WTC11 (cell line): ENCODE measurements at regions not wholly inside any gene's neighbourhood (a gene's known extent, or its start where the extent isn't known, plus 50 kb on each side); places are given as distances from the start of the nearest gene placed in this dataset.

ENCODE experiments used
- ATAC-seq: fragments of 200-7000 bp; cut with Tn5 transposase; 2 replicates; pipeline ENCODE4 v1.10.0; 2021; ENCODE audit warnings: mild to moderate bottlenecking, moderate library complexity
- CTCF ChIA-PET: fragments of 300-600 bp; sonication (Branson Sonifier 250); formaldehyde crosslinking; loops from one replicate; lab custom pipeline; 2021; ENCODE audit warnings: antibody characterized with exemption; lab: Charles Lee
- POLR2A ChIA-PET: fragments of 350-600 bp; sonication (Branson Sonifier 250); formaldehyde crosslinking; loops from one replicate; lab custom pipeline; 2021; ENCODE audit warnings: antibody characterized with exemption; lab: Charles Lee
- DNase-seq: peaks from one replicate; pipeline ENCODE4 v3.0.0; 2021; ENCODE audit warnings: low spot score
- H3K27ac Mint-ChIP-seq: 2 replicates; pipeline ENCODE4 v1.8.0; 2021; ENCODE audit warnings: mixed read lengths
- H3K27me3 Mint-ChIP-seq: 2 replicates; pipeline ENCODE4 v1.8.0; 2021; ENCODE audit warnings: low read depth, mild to moderate bottlenecking, moderate library complexity, mixed read lengths
- H3K36me3 Mint-ChIP-seq: 2 replicates; pipeline ENCODE4 v1.8.0; 2021; ENCODE audit warnings: mixed read lengths
- H3K4me1 Mint-ChIP-seq: 2 replicates; pipeline ENCODE4 v1.8.0; 2022; ENCODE audit warnings: mixed read lengths
- H3K4me3 Mint-ChIP-seq: 2 replicates; pipeline ENCODE4 v1.8.0; 2021; ENCODE audit warnings: mild to moderate bottlenecking, moderate library complexity, mixed read lengths
- H3K9me3 Mint-ChIP-seq: 2 replicates; pipeline ENCODE4 v1.8.0; 2021; ENCODE audit warnings: mixed read lengths
- E2F1 ChIP-seq: sonication (generic); formaldehyde crosslinking; IDR thresholded peaks from 2 replicates; pipeline ENCODE4 v1.8.0; 2022; ENCODE audit warnings: mild to moderate bottlenecking, missing genetic modification reagents
- E2F5 ChIP-seq: sonication (generic); formaldehyde crosslinking; IDR thresholded peaks from 2 replicates; pipeline ENCODE4 v1.8.1; 2022; ENCODE audit warnings: mild to moderate bottlenecking, moderate library complexity, missing genetic modification reagents
- ESRRA ChIP-seq: sonication (generic); formaldehyde crosslinking; IDR thresholded peaks from 2 replicates; pipeline ENCODE4 v1.8.1; 2022; ENCODE audit warnings: mild to moderate bottlenecking, missing genetic modification reagents, borderline replicate concordance
- FOXJ3 ChIP-seq: sonication (generic); formaldehyde crosslinking; IDR thresholded peaks from 2 replicates; pipeline ENCODE4 v1.9.0; 2021; ENCODE audit warnings: missing genetic modification reagents, mild to moderate bottlenecking, borderline replicate concordance
- TP53 ChIP-seq: sonication (generic); formaldehyde crosslinking; IDR thresholded peaks from 2 replicates; pipeline ENCODE4 v1.8.1; 2023; ENCODE audit warnings: mild to moderate bottlenecking, missing genetic modification reagents
- USF1 ChIP-seq: sonication (generic); formaldehyde crosslinking; IDR thresholded peaks from 2 replicates; pipeline ENCODE4 v1.8.0; 2022; ENCODE audit warnings: mild to moderate bottlenecking, missing genetic modification reagents
- TF ChIP-seq, protein P1 (sequence below): sonication (generic); formaldehyde crosslinking; conservative IDR thresholded peaks from 2 replicates; pipeline ENCODE4 v1.8.1; 2022; ENCODE audit warnings: mild to moderate bottlenecking, missing genetic modification reagents
- TF ChIP-seq, protein P2 (sequence below): fragments of 250-450 bp; sonication (Bioruptor Pico); IDR thresholded peaks from 2 replicates; pipeline ENCODE4 v1.9.0; 2021; ENCODE audit warnings: mild to moderate bottlenecking, borderline replicate concordance
- TF ChIP-seq, protein P3 (sequence below): sonication (generic); formaldehyde crosslinking; IDR thresholded peaks from 2 replicates; pipeline ENCODE4 v1.8.0; 2023; ENCODE audit warnings: missing genetic modification reagents, mild to moderate bottlenecking, borderline replicate concordance
- TF ChIP-seq, protein P4 (sequence below): fragments of 200-600 bp; IDR thresholded peaks from 2 replicates; pipeline ENCODE4 v1.8.0; 2022; ENCODE audit warnings: antibody characterized with exemption
- TF ChIP-seq, protein P5 (sequence below): sonication (generic); formaldehyde crosslinking; IDR thresholded peaks from 2 replicates; pipeline ENCODE4 v1.8.1; 2022; ENCODE audit warnings: missing genetic modification reagents, borderline replicate concordance

- peaks cover 4% of the 10 kb centered on the region; the same call in 1 of the 2 replicates for H3K36me3 Mint-ChIP-seq
- peaks cover 47% of the 10 kb centered on the region for H3K4me1 Mint-ChIP-seq
- H3K4me3 Mint-ChIP-seq = no peak overlapping the region
- H3K9me3 Mint-ChIP-seq = peaks cover 7% of the 10 kb centered on the region
- ATAC-seq = no peak
- ChIA-PET POLR2A (interaction anchor here (1.0 to 1.1 kb wide), 2 partner anchors 11 to 95 kb away, joined by 4 to 5 read pairs; partner anchors contain the start of gene COL1A2), CTCF (interaction anchor here (0.6 to 11.6 kb wide), 8 partner anchors 9 to 1390 kb away, joined by 3 to 142 read pairs (median 6); partner anchors contain the start of gene COL1A2)
- DNase-seq = no peak
- no peak overlapping the region for H3K27ac Mint-ChIP-seq
- no peaks in the 10 kb centered on the region for H3K27me3 Mint-ChIP-seq
- TF ChIP-seq, protein P1, sequence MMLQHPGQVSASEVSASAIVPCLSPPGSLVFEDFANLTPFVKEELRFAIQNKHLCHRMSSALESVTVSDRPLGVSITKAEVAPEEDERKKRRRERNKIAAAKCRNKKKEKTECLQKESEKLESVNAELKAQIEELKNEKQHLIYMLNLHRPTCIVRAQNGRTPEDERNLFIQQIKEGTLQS = no peak
- TF ChIP-seq FOXJ3 (CRISPR knock-in tag) = no peak
- no peak for TF ChIP-seq TP53 (CRISPR knock-in tag)
- TF ChIP-seq ESRRA (CRISPR knock-in tag) = no peak
Observed at GRCh38 chr7:94300176-94300835, 94.4 kb upstream of the COL1A2 start.

GRCh38 chr7:94301024-94301586 lies 93.6 kb upstream of the COL1A2 start:
- Mint-ChIP-seq H3K36me3 (peaks cover 4% of the 10 kb centered on the region; the same call in 1 of the 2 replicates), H3K27me3 (no peaks in the 10 kb centered on the region), H3K27ac (peak overlapping the region; percentile 84), H3K4me3 (peak overlapping the region; percentile 42; the same call in 1 of the 2 replicates)
- ChIA-PET CTCF (interaction anchor here (0.6 to 11.6 kb wide), 9 partner anchors 10 to 1389 kb away, joined by 3 to 142 read pairs (median 4); partner anchors contain the start of gene COL1A2), POLR2A (interaction anchor here (0.6 to 1.1 kb wide), 3 partner anchors 12 to 341 kb away, joined by 3 to 5 read pairs (median 4); partner anchors contain the start of gene COL1A2)
- peak; percentile 99 for ATAC-seq
- DNase-seq = peak; percentile 65
- TF ChIP-seq, protein P2, sequence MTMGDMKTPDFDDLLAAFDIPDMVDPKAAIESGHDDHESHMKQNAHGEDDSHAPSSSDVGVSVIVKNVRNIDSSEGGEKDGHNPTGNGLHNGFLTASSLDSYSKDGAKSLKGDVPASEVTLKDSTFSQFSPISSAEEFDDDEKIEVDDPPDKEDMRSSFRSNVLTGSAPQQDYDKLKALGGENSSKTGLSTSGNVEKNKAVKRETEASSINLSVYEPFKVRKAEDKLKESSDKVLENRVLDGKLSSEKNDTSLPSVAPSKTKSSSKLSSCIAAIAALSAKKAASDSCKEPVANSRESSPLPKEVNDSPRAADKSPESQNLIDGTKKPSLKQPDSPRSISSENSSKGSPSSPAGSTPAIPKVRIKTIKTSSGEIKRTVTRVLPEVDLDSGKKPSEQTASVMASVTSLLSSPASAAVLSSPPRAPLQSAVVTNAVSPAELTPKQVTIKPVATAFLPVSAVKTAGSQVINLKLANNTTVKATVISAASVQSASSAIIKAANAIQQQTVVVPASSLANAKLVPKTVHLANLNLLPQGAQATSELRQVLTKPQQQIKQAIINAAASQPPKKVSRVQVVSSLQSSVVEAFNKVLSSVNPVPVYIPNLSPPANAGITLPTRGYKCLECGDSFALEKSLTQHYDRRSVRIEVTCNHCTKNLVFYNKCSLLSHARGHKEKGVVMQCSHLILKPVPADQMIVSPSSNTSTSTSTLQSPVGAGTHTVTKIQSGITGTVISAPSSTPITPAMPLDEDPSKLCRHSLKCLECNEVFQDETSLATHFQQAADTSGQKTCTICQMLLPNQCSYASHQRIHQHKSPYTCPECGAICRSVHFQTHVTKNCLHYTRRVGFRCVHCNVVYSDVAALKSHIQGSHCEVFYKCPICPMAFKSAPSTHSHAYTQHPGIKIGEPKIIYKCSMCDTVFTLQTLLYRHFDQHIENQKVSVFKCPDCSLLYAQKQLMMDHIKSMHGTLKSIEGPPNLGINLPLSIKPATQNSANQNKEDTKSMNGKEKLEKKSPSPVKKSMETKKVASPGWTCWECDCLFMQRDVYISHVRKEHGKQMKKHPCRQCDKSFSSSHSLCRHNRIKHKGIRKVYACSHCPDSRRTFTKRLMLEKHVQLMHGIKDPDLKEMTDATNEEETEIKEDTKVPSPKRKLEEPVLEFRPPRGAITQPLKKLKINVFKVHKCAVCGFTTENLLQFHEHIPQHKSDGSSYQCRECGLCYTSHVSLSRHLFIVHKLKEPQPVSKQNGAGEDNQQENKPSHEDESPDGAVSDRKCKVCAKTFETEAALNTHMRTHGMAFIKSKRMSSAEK (CRISPR knock-in tag) = no peak
- TF ChIP-seq, protein P3, sequence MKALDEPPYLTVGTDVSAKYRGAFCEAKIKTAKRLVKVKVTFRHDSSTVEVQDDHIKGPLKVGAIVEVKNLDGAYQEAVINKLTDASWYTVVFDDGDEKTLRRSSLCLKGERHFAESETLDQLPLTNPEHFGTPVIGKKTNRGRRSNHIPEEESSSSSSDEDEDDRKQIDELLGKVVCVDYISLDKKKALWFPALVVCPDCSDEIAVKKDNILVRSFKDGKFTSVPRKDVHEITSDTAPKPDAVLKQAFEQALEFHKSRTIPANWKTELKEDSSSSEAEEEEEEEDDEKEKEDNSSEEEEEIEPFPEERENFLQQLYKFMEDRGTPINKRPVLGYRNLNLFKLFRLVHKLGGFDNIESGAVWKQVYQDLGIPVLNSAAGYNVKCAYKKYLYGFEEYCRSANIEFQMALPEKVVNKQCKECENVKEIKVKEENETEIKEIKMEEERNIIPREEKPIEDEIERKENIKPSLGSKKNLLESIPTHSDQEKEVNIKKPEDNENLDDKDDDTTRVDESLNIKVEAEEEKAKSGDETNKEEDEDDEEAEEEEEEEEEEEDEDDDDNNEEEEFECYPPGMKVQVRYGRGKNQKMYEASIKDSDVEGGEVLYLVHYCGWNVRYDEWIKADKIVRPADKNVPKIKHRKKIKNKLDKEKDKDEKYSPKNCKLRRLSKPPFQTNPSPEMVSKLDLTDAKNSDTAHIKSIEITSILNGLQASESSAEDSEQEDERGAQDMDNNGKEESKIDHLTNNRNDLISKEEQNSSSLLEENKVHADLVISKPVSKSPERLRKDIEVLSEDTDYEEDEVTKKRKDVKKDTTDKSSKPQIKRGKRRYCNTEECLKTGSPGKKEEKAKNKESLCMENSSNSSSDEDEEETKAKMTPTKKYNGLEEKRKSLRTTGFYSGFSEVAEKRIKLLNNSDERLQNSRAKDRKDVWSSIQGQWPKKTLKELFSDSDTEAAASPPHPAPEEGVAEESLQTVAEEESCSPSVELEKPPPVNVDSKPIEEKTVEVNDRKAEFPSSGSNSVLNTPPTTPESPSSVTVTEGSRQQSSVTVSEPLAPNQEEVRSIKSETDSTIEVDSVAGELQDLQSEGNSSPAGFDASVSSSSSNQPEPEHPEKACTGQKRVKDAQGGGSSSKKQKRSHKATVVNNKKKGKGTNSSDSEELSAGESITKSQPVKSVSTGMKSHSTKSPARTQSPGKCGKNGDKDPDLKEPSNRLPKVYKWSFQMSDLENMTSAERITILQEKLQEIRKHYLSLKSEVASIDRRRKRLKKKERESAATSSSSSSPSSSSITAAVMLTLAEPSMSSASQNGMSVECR = no peak
- TF ChIP-seq E2F5 (CRISPR knock-in tag) = no peak
- TF ChIP-seq, all 79 proteins: peak for 0
- Mint-ChIP-seq H3K4me1 (peaks cover 47% of the 10 kb centered on the region), H3K9me3 (peaks cover 8% of the 10 kb centered on the region)

- H3K4me3 Mint-ChIP-seq = no peak overlapping the region
- ATAC-seq (no peak), DNase-seq (no peak)
- H3K36me3 Mint-ChIP-seq = peaks cover 4% of the 10 kb centered on the region; the same call in 1 of the 2 replicates
- no peaks in the 10 kb centered on the region for H3K27me3 Mint-ChIP-seq
- no peak overlapping the region for H3K27ac Mint-ChIP-seq
- H3K9me3 Mint-ChIP-seq = peaks cover 13% of the 10 kb centered on the region
- ChIA-PET POLR2A (no interaction called here), CTCF (interaction anchor here (6.2 to 11.6 kb wide), 2 partner anchors 14 to 92 kb away, joined by 57 to 142 read pairs; partner anchors contain the start of gene COL1A2)
- H3K4me1 Mint-ChIP-seq = peaks cover 47% of the 10 kb centered on the region
- TF ChIP-seq, protein P1 = no peak
- TF ChIP-seq, protein P4, sequence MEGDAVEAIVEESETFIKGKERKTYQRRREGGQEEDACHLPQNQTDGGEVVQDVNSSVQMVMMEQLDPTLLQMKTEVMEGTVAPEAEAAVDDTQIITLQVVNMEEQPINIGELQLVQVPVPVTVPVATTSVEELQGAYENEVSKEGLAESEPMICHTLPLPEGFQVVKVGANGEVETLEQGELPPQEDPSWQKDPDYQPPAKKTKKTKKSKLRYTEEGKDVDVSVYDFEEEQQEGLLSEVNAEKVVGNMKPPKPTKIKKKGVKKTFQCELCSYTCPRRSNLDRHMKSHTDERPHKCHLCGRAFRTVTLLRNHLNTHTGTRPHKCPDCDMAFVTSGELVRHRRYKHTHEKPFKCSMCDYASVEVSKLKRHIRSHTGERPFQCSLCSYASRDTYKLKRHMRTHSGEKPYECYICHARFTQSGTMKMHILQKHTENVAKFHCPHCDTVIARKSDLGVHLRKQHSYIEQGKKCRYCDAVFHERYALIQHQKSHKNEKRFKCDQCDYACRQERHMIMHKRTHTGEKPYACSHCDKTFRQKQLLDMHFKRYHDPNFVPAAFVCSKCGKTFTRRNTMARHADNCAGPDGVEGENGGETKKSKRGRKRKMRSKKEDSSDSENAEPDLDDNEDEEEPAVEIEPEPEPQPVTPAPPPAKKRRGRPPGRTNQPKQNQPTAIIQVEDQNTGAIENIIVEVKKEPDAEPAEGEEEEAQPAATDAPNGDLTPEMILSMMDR = no peak
- TF ChIP-seq E2F1 (CRISPR knock-in tag) (no peak), USF1 (CRISPR knock-in tag) (no peak)
- TF ChIP-seq, protein P5, sequence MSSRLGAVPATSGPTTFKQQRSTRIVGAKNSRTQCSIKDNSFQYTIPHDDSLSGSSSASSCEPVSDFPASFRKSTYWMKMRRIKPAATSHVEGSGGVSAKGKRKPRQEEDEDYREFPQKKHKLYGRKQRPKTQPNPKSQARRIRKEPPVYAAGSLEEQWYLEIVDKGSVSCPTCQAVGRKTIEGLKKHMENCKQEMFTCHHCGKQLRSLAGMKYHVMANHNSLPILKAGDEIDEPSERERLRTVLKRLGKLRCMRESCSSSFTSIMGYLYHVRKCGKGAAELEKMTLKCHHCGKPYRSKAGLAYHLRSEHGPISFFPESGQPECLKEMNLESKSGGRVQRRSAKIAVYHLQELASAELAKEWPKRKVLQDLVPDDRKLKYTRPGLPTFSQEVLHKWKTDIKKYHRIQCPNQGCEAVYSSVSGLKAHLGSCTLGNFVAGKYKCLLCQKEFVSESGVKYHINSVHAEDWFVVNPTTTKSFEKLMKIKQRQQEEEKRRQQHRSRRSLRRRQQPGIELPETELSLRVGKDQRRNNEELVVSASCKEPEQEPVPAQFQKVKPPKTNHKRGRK (CRISPR knock-in tag) = no peak
Observed at GRCh38 chr7:94303118-94303517, 91.6 kb upstream of the COL1A2 start.
